UCSD-AML1 (cell line): ENCODE measurements at regions not wholly inside any gene's neighbourhood (a gene's known extent, or its start where the extent isn't known, plus 50 kb on each side); places are given as distances from the start of the nearest gene placed in this dataset.

Experiments
- DNase-seq: peaks from one replicate; lab custom pipeline; 2025; ENCODE audit not compliant: unreplicated experiment; lab: John Stamatoyannopoulos, UW

DNA sequence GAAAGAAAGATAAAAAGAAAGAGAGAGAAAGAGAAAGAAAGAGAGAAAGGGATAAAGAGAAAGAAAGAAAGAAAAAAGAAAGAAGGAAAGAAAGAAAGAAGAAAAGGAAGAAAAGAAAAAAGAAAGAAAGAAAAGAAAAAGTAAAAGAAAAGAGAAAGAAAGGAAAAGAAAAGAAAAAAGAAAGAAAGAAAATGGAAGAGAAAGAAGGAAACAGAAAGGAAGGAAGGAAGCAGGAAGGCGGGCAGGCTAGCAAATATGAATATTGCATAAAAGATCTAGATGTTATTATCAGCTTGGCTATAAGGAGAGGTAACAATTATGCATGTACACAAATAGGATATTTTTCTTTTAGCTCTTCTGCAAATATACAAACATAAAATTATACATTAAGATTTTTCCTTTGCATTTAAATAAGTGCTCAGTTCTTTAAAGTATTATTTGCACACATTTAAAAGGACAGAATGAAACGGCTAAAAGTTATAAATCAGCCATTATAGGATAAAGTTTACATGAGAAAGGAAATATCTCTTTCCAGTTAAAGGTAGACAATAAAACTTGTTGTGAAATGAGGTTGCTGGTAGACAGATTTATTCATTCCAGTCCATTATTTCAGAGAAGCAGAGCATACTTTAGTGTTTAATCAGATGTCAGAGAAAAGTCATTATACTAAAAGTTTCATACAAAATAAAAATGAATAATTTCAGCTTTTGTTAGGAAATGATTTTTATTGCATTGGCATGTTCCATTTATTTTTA, 511.4 kb downstream of the KCNJ3 start:
- DNase-seq: no peak

DNA sequence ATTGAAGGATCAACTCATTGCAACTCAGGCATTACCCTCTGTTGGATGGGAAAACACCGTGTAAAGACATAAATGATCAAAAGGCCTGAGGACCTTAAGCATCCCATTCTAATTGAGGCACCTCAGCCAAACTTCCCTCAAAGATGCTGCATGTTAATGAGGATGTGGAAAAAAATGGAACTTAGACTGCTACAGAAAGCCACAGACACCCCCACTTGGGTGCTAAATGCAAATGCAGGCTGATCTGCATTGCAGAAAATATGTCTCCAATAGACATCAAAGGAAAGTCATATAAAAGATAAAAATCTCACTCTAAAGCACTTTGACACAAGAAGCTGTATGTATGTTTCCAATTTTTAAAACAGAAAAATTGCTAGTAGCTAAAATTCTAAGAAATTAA, 504.7 kb downstream of the KCNJ3 start:
- DNase-seq: no peak

DNA sequence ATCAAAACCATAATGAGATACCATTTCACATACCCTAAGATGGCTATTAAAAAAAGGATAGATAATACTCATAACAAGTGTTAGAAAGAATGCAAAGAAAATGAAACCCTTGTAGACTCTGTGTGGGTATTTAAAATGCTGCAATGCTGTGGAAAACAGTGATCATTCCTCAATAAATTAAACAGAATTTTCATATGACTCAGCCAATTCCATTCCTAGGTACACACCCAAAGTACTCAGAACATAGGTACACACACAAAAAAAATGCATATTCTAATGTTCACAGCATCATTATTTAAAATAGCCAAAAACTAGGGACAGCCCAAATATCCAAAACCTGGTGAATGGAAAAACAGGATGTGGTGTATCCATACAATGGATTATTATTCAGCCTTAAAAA, 502.3 kb downstream of the KCNJ3 start:
- DNase-seq: no peak

DNA sequence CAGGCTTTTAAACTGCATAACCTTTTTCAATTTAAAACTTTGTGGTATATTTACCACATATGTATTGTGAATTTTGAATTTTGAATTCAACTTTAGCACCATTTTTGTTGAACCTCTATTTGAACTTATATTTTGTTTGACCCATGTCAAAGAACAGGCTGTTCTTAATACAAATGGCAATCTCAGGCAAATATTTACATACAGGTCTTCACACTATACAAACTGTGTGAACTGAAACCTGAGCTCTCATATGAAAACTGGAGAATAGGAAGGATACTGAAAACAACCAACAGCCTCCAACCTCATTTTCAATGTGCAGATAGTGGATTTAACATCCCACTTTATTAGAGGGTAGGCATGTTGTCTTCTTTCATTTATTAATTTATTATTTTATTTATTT, 491.8 kb downstream of the KCNJ3 start:
- no peak for DNase-seq

DNA sequence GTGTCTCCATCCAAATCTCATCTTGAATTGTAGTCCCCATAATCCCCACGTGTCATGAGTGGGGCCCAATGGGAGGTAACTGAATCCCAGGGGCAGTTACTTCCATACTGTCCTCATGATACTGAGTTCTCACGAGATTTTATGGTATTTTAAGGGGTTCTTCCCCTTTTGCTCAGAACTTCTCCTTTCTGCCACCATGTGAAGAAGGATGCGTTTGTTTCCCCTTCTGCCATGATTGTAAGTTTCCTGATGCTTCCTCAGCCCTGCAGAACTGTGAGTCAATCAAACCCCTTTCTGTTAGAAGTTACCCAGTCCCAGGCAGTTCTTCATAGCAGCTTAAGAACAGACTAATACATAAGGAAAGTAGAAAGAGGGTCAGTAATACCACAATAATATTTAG, 480.4 kb downstream of the KCNJ3 start:
- DNase-seq: peak; percentile 3

DNA sequence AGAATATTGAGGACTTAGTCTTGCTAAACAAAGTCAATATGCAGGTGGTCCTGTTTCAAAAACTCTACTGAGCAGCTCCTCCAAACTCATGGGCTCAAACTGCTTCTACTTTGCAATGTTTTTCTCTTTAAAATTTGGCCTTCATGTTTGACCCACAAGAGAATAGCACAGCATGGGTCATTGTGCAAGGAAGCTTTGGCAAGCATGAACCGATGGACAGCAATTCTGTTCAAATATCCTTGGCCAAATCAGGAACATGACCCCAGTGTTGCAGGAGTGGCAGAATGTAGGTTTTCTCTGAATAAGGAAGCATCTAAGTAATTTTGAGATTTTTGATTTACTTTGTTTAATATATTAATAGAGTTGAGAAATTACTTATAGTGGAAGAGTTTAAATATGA, 477.9 kb downstream of the KCNJ3 start:
- DNase-seq: no peak

DNA sequence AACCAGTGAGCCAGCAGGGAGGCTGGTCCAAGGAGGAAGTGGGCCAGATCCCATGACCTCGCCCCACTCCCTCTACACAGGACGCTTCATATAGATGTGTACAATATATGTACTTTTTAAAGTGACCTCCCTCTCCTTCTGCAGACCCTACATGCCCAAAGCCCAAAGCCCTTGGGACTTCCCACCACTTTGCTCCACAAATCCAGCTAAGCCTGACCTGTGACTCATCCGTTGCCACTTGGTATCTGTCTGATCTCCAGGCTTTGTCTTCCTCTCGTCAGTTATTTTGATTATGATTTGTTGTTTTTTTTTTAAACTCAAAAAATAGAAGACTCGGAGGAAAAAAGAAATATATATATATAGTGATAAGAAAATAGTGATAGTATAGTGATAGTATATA, 470.8 kb downstream of the KCNJ3 start:
- DNase-seq: no peak

DNA sequence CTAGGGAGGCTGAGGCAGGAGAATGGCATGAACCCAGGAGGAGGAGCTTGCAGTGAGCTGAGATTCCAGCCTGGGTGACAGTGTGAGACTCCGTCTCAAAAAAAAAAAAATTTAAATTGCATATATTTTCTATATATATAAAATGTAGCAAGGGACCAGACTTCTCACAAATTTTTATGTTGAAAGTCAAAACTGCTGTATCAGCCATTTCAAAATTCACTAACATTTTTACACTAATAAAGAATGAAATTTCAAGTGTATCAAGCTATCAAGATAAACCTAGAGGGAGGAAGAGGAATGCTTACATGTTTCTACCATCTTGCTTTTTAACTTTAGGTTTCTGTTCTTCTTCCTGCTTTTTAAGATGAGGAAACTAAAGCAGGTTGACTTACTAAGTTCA, 464.0 kb downstream of the KCNJ3 start:
- DNase-seq: no peak

DNA sequence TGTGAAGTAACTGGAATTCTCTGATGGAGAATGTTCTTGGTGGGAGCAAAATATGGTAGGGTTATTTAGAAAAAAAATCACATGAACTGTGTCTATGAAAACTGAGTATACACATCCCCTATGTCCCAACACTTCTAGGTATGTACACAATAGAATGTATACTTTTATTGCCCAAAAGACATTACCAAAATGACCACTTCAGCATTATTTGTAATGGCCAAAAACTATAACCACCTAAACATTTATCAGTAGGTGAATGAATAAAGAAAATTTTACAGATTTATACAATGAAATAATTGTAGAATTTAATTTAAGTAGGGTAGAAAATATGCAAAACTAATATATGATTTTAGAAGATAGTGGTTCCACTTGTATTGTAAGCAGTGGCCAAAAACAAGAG, 462.8 kb downstream of the KCNJ3 start:
- no peak for DNase-seq

DNA sequence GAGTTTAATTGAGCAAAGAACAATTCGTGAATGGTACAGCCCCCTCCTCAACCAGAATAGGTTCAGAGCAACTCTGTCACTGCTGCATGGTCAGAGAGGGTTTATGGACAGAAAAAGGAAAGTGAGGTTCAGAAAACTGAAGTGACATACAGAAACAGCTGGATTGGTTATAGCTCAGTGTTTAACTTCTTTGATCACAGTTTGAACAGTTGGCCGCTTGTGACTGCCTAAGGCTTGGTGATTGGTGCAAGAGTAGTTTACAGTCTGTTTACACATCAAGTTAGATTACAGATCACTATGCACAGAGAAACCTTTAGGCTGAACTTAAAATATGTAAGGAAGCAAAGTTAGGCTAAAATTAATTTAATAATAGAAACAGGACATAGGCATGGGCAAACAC, 459.2 kb downstream of the KCNJ3 start:
- DNase-seq: no peak

DNA sequence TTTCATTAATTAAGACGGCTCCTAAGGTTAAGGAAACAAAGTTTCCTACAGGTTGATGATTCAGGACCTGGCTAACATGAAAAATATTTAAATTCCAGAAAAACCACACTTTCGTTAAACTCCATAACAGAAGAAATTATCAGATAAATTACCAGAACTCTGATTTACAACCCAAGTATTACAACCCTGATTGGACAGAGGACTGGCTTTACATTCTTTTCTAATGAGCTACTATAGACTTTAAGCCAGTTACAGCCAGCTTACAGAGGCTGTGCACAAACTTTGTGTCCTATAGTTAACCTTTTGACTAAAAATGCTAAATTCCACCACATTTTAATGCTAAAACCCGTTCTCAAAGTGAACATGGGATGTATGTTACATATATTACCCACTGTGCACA, 458.6 kb downstream of the KCNJ3 start:
- no peak for DNase-seq

DNA sequence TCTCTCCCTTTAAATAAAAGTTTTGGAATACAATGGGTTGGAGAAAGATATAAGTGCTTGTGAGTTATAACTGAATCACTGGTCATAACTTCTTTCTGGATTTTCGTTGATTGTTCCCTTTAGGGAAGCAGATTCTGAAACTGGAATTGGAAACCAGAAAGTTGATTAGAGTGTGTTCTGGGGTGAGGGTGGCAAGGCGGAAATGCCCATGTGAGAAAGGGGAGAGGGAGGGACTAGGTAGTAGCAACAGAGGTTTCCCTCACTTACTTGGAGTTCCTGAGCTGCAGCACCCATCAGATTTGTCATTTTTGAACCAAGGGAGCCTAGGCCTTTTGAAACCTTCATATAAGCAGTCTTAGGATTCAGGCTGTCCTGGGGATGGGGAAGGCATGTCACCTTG, 453.4 kb downstream of the KCNJ3 start:
- no peak for DNase-seq

DNA sequence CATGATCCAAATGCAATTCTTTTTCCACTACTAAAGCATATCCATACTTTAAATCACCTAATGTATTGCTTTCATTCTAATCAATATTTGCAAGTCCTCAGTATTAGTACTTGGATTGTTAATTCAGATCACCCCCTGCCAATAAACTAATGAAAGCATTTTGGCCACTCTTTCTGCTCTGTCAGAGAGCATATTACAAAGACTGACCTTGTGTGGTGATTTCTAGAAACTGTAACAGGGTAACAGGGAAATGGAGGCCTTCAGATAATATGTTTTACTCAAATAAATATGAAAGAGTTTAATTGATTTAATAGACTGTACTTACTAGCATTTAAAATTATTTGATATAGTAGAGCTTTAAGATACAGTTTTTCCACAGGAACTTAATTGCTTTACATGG, 453.0 kb downstream of the KCNJ3 start:
- DNase-seq: no peak

DNA sequence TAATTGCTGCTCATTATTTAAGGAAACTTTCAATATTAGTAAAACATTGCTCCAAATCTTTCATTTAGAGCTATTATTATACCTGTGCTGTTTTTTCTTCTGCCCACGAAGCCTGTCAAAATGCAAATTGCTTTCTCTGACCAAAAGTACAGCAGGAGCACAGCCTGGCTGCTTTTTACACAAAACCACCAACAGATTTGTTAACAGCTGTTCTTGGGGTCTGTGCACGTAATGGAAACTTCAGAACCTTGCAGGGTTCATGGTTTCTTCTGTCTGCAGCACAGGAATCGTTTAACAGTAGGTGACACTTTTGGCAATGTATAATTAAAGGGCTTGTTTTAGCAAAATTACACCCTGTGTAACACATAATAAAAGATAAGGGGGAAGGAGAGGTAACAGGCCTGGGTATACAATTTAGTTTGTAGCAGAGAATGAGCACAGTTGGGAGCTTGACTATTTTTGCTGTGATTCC, 447.3 kb downstream of the KCNJ3 start:
- no peak for DNase-seq

DNA sequence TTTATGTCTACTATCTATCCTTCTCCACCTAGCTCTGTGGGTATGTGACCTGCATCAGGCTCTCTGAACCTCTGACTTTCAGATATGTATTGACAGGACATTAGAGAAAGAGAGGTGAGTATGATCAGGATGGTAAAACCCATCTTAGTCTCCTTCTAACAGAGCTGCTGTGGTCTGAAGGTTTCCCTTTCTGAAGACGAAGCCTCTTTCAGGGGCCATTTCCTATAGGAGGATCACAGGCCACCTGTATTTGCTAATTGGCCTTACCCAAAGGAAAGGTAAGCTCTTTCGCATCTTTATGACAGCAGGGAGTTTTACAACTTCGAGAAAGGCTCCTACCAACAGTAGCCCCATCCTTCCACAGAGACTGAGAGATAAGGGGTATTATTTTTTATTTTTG, 442.9 kb downstream of the KCNJ3 start:
- no peak for DNase-seq

DNA sequence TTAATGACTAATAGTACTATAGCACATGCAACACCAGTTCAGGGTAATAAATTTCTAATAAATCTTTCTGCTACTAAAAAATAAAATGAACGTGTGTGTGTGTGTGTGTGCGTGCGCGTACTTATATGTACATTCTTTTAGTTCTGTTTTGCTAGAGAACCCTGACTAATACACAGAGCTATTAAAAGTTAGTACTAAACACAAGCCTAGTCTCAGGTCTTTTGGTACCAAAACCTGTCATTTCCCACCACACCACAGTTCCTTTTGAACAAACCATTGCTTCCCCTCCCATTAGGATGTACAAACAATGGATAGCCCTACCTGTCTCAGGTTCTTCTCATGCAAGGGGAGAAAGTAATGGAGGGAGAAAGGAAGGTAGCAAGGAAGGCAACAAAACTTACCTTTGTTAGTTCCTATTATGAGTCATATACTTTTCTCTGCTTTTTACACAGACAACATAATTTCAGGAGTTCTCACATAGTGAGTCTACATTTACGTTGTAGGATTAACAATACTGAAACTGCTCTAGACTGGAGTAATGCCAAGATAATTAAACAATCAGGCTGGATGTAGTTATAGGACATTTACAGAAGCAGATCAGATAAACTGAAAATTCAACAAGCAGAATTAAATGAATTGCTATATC, 427.2 kb downstream of the KCNJ3 start:
- DNase-seq: no peak

DNA sequence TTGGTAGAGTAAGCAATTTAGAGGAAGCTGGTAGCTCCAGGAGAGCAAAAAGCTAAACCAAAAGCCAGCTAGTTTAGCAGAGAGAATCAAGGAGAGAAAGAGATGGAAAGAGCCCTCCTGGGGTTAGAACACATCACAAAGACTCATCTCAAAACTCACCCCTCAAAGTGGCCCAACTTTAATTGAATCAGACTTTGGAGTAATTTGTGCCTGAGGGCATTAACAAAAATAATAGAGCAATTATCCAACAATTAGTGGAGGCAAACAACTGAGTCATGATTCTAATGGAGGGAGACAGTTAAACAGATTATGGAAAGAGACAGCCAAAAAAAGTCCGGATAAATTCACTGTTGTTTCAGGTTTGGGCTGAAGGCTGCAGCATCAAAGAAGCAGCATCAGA, 417.4 kb downstream of the KCNJ3 start:
- no peak for DNase-seq

DNA sequence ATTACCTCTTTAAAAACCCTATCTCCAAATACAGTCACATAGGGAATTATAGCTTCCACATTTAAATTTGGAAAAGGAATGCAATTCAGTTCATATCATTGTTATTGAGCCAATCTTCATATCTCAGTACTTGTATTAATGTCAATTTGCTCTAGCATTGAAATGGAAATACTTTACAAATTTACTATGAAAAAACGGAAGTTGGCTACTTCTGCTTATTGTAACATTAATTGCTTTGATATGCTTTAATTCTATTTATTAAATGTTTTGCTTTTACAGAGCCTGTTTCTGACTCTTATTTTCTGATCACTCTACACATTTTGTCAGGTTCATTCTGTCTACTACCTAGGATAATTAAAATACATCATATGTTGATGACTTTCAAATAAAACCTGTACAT, 412.6 kb downstream of the KCNJ3 start:
- DNase-seq: no peak

DNA sequence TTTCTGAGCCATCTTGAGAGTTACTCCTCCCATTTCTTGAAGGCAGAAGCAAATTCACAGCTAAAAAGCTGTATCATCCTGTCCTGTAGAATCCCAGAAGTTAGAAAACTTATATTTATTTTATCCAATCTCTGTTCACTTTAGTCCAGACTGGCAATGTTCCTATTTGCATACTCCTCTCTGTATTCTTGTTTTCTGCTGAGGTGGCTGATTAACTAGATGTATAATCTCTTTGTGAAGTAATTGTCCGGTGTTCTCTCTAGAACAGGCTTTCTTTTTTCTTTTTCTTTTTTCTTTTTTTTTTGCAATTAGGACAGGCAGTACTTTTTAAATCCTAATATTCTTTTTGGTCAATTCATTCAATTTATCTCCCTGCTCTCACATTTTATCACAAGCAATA, 411.0 kb downstream of the KCNJ3 start:
- DNase-seq: no peak

DNA sequence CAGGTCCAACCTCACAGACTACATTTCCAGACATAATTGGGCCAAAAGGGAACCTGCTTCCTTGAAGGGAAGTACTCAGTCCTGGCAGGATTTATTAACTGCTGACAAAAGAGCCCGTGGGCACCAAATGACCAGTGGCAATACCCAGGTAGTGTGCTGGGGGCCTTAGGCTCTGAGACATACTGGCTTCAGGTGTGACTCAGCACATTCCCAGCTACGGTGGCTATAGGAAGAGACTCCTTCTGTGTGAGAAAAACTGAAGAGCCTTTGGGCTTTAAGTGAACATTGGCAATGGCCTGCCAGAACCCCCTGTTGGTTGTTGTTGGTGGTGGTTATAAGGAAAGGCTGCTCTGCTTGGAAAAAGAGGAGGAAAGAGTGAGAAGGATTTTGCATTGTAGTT, 401.8 kb downstream of the KCNJ3 start:
- peak; percentile 7 for DNase-seq

DNA sequence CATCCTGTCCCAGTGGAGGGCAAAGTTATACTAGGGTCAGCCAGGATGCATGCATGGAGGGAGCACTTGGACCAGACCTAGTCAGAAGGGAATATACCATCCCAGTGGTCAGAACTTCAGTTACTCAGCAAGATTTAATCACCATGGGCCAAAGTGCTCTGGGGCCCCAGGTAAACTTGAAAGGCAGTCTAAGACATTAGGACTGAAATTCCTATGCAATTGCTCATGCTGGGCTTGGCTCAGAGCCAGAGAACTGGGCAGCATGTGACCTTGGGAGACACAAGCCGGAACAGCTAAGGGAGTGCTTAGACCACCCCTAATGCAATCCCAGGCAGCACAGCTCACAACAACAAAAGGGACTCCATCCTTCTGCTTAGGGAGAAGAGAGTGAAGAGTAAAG, 401.3 kb downstream of the KCNJ3 start:
- no peak for DNase-seq

DNA sequence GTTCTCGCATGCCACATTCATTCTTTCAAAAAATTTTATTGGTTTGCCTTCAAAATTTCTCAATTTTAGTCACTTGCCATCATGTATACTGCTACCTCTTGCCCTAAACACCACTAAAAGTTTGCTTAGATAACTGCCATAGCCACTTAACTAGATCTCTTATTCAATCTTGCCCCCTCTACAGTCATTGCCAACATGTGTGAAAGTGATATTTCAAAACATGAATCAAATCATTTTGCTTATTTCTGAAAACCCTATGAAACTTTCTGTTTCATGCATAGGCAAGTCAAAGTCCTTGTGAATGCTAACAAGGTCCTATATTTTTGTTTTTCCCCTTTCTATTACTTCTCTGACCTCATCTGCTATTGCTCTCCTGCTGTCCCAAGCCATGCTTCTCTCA, 397.1 kb downstream of the KCNJ3 start:
- DNase-seq: no peak

DNA sequence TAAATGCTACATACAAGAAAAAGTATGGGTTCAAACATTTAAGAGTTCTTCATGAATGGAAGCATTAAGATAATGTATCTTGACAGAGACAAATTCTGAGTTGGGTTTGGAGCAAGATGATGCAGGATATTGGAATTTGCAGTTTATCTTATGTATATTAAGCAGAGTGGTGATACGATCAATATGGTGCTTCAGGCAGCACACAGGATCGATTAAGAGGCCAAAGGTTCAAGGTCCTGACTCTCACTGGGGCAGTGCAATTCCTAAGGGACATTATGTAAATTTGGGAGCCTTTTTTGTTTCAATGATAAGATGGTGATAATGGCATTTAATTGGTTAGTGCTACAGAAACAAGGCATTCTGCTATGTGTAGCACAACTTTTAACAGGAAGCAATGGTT, 381.9 kb downstream of the KCNJ3 start:
- no peak for DNase-seq
